ENCODE measurements at regions not wholly inside any gene's neighbourhood (a gene's known extent, or its start where the extent isn't known, plus 50 kb on each side); places are given as distances from the start of the nearest gene placed in this dataset.

DNA sequence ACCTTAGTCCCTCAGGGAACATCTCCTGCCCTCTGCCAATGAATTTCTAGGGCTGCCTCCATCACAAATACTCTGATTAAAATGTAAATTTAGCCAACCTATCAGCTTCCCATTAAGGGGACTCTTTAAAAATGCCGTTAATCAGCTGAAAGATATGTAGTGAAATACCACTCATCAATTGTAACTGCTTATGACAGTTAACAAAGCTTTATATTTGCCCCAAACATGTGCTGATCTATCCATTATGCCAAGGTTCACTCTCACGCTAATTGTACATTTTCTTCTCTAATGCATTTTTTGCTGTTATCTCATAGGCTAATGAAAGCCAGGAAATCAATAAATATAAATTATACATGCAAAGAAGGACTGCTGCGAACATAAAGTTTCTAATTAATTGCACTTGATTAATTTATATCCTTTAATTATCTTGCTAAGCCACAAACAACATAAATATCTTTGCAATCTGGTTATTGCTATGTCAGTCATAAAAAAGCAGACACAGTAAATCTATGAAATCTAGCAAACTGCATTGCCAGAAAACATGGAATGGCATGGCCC, 601.4 kb upstream of the SALL1 start:
- H3K27me3 ChIP-seq (ENCODE audit: insufficient read depth in 3 of 3, low read length in 2 of 3), result no peaks in the 10 kb centered on the region
- DNase-seq (no peak), ATAC-seq (no peak)
- no peak overlapping the region for H3K27ac ChIP-seq
- TF ChIP-seq, protein P1, sequence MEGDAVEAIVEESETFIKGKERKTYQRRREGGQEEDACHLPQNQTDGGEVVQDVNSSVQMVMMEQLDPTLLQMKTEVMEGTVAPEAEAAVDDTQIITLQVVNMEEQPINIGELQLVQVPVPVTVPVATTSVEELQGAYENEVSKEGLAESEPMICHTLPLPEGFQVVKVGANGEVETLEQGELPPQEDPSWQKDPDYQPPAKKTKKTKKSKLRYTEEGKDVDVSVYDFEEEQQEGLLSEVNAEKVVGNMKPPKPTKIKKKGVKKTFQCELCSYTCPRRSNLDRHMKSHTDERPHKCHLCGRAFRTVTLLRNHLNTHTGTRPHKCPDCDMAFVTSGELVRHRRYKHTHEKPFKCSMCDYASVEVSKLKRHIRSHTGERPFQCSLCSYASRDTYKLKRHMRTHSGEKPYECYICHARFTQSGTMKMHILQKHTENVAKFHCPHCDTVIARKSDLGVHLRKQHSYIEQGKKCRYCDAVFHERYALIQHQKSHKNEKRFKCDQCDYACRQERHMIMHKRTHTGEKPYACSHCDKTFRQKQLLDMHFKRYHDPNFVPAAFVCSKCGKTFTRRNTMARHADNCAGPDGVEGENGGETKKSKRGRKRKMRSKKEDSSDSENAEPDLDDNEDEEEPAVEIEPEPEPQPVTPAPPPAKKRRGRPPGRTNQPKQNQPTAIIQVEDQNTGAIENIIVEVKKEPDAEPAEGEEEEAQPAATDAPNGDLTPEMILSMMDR (IDR thresholded peaks at IDR 0.05), result no peak
- intact Hi-C loops (cut with DNase I), result no loop called here
- no peak overlapping the region for H3K4me3 ChIP-seq
- no peaks in the 10 kb centered on the region for H3K36me3 ChIP-seq (ENCODE audit: insufficient read depth in 1 of 2, low read depth in 1 of 2)
- no peaks in the 10 kb centered on the region for H3K9me3 ChIP-seq
- 81 to 89% (median 88%) methylated on average over 3 of the region's 3 CpGs for WGBS, 3 donors
- no peaks in the 10 kb centered on the region for H3K4me1 ChIP-seq

DNA sequence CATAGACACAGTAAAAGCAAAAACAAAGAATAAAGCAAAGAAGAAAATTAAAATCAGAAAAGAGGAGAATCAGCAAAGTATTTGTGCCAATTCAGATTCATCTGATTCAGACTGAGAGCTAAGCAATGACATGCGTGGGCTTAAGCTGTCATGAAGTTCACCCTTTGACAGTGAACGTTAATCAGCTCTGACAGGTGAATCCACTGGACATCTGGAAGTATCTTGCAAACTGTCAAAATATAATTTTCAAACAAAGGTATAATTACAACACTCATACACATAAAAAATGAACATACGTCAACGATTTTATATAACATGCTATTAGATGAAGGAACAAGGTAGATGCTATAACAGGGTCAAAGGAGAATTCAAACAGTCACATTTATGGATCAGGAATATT, 596.3 kb upstream of the SALL1 start:
- intact Hi-C loops (cut with DNase I), result no loop called here
- Histone ChIP-seq H3K36me3 (ENCODE audit: insufficient read depth in 1 of 2, low read depth in 1 of 2) (no peaks in the 10 kb centered on the region), H3K27ac (no peak overlapping the region)

DNA sequence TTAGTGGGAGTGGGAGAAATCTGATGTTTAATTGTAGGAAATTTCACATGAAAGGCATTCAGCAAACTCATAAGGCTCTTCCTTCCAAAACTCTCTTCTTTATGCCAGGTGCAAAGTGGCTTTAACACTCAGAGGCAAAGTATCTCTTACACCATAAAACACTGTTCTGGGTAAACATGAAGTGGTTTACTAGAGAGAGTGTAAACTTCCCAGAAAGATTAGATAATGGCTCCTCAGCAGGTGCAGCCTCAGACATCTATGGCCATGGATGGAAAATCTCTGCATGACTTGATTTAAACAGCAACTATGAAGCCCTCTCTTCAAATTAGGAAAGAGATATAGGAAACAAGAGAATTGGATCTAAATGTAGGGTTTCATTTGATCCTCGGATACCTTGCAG, 583.1 kb upstream of the SALL1 start:
- no peaks in the 10 kb centered on the region for H3K4me1 ChIP-seq
- no peak overlapping the region for H3K4me3 ChIP-seq
- H3K27me3 ChIP-seq (ENCODE audit: insufficient read depth in 3 of 3, low read length in 2 of 3), result peaks cover 0 to 2% (median 0%) of the 10 kb centered on the region in 3 donors
- TF ChIP-seq, protein P1 (IDR thresholded peaks at IDR 0.05), result no peak
- ATAC-seq (no peak), DNase-seq (no peak)
- intact Hi-C loops (cut with DNase I), result no loop called here
- H3K9me3 ChIP-seq, result no peaks in the 10 kb centered on the region
- 21 to 33% (median 29%) methylated on average over 1 of the region's 1 CpG for WGBS, 3 donors
- H3K27ac ChIP-seq, result no peak overlapping the region
- H3K36me3 ChIP-seq (ENCODE audit: insufficient read depth in 1 of 2, low read depth in 1 of 2), result no peaks in the 10 kb centered on the region

More for the DNA sequence above, 596.3 kb upstream of the SALL1 start:
- TF ChIP-seq, protein P1 (IDR thresholded peaks at IDR 0.05), result no peak
- Histone ChIP-seq H3K27me3 (ENCODE audit: insufficient read depth in 3 of 3, low read length in 2 of 3) (no peaks in the 10 kb centered on the region), H3K4me3 (no peak overlapping the region), H3K9me3 (no peaks in the 10 kb centered on the region), H3K4me1 (no peaks in the 10 kb centered on the region)
- WGBS, 3 donors, result 75 to 79% (median 76%) methylated on average over 4 of the region's 4 CpGs
- ATAC-seq (no peak), DNase-seq (no peak)

DNA sequence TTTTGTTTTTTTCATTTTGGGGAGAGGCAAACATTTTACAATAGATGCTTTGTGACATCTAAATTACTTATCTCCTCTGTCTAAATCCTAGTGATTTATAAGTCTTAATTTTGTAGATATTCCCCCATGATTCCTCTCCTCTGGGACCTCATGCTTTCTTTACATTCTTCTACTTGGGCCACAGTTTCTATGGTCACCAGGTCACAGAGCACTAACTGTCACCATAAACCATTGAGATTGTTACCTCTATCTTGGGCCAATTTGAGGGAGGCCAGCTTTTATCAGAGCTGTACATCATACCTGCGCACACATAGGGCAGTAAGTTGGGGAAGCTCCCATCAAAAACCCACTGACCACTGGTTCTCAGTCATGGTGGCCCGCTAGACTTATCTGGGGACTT, 582.1 kb upstream of the SALL1 start:
- H3K36me3 ChIP-seq (ENCODE audit: insufficient read depth in 1 of 2, low read depth in 1 of 2), result no peaks in the 10 kb centered on the region
- H3K27ac ChIP-seq, result no peak overlapping the region
- no peak overlapping the region for H3K4me3 ChIP-seq
- no peaks in the 10 kb centered on the region for H3K9me3 ChIP-seq
- no peak for ATAC-seq
- H3K4me1 ChIP-seq, result no peaks in the 10 kb centered on the region
- DNase-seq, result no peak
- WGBS, 3 donors, result 79 to 88% (median 82%) methylated on average over 2 of the region's 2 CpGs
- intact Hi-C loops (cut with DNase I), result no loop called here
- peaks cover 0 to 2% (median 0%) of the 10 kb centered on the region in 3 donors for H3K27me3 ChIP-seq (ENCODE audit: insufficient read depth in 3 of 3, low read length in 2 of 3)
- TF ChIP-seq, protein P1 (IDR thresholded peaks at IDR 0.05), result no peak

DNA sequence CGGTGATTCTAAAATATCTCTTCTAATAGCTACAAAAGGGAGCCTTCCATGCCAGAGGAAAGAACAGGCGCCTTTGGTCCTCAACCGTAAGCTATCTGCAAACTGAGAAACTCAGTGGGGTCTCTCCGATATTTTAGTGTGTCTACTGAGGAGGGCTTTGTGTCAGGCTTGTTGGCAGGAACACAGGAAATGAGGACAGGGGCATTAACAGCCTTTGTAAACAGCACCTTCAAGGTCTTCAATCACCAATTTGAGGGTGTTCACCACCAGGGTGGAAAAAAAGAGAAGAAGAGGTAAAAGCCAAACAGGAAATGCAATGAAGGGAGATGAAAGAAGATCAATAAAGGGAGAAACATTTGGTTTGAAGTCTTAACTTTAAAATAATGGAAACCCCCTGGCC, 580.1 kb upstream of the SALL1 start:
- H3K4me1 ChIP-seq, result no peaks in the 10 kb centered on the region
- no peak overlapping the region for H3K27ac ChIP-seq
- H3K4me3 ChIP-seq, result no peak overlapping the region
- TF ChIP-seq, protein P1 (IDR thresholded peaks at IDR 0.05), result no peak
- H3K36me3 ChIP-seq (ENCODE audit: insufficient read depth in 1 of 2, low read depth in 1 of 2), result no peaks in the 10 kb centered on the region
- peaks cover 0 to 2% (median 0%) of the 10 kb centered on the region in 3 donors for H3K27me3 ChIP-seq (ENCODE audit: insufficient read depth in 3 of 3, low read length in 2 of 3)
- H3K9me3 ChIP-seq, result no peaks in the 10 kb centered on the region
- intact Hi-C loops (cut with DNase I), result no loop called here
- DNase-seq (no peak), ATAC-seq (no peak)
- 34 to 38% (median 36%) methylated on average over 4 of the region's 4 CpGs for WGBS, 3 donors

Measured in psoas muscle (tissue), 7 donors.